ENCODE measurements at regions not wholly inside any gene's neighbourhood (a gene's known extent, or its start where the extent isn't known, plus 50 kb on each side); places are given as distances from the start of the nearest gene placed in this dataset.

DNA sequence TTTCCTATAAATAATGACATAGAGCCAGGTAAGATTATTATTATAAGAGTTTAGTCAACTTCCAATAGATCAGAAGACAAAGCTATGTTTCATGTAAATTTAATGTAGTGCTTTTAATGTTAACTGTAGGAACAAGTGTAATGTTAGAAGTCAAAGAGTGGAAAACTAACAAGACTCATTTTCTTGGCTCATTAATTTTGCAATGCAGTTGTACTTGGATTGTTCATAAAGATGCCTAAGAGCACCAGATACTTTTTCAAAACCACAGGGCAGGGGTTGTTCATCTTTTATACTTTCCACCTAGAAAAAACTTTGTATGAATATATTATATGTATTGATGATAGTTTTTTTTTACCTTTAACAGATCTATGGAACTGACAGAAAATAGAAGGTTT lies 1705.3 kb upstream of the CDH9 start:
- H3K4me3 ChIP-seq (ENCODE audit: low read depth, low read length), result no peak overlapping the region
- no peaks in the 10 kb centered on the region for H3K27me3 ChIP-seq (ENCODE audit: control insufficient read depth, insufficient read depth, low read length)
- H3K9me3 ChIP-seq (ENCODE audit: control insufficient read depth, insufficient read depth, low read length), result no peaks in the 10 kb centered on the region
- H3K9ac ChIP-seq (ENCODE audit: low read depth, low read length), result no peak overlapping the region
- H3K36me3 ChIP-seq (ENCODE audit: control insufficient read depth, insufficient read depth, low read length), result no peaks in the 10 kb centered on the region
- no peaks in the 10 kb centered on the region for H3K4me1 ChIP-seq (ENCODE audit: control insufficient read depth, insufficient read depth, low read length)

DNA sequence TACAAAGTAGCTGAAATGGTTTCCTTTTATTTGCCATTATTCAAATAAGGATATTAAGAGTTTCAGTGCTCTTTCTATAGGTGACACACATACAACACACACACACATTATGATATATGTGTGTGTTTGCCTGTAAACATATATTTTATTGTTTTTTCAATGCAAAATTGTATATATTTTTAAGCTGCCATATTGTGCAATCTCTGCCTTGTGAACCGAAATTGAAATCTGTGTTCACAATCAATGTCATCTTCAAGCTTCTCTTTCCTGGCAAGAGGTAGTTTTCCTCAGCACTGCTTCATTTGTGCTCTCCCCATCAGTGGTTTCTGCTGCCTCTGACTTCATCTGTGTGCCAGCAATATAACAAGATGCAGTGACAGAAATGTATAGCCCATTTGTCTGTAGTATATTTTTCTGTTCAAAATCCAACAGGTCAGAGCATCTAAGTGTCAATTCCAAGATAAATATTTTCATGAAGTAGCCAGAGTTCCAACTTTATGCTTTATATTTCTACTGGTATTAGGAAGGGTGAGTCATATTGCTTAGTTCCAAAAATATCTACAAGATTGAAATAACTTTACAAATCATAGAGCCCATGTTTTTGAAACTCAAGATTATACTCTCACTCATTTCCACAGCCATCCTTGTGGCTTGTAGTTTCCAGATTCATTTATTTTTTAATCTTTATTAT lies 1704.8 kb upstream of the CDH9 start:
- Histone ChIP-seq H3K27me3 (ENCODE audit: control insufficient read depth, insufficient read depth, low read length) (no peaks in the 10 kb centered on the region), H3K9ac (ENCODE audit: low read depth, low read length) (no peak overlapping the region), H3K4me1 (ENCODE audit: control insufficient read depth, insufficient read depth, low read length) (no peaks in the 10 kb centered on the region), H3K36me3 (ENCODE audit: control insufficient read depth, insufficient read depth, low read length) (no peaks in the 10 kb centered on the region), H3K4me3 (ENCODE audit: low read depth, low read length) (no peak overlapping the region), H3K9me3 (ENCODE audit: control insufficient read depth, insufficient read depth, low read length) (no peaks in the 10 kb centered on the region)

GRCh38 chr5:28737682-28738081 lies 1699.3 kb upstream of the CDH9 start:
- H3K9ac ChIP-seq (ENCODE audit: low read depth, low read length), result no peak overlapping the region
- no peak overlapping the region for H3K4me3 ChIP-seq (ENCODE audit: low read depth, low read length)
- H3K36me3 ChIP-seq (ENCODE audit: control insufficient read depth, insufficient read depth, low read length), result no peaks in the 10 kb centered on the region
- peaks cover 11% of the 10 kb centered on the region for H3K4me1 ChIP-seq (ENCODE audit: control insufficient read depth, insufficient read depth, low read length)
- H3K27me3 ChIP-seq (ENCODE audit: control insufficient read depth, insufficient read depth, low read length), result no peaks in the 10 kb centered on the region
- no peaks in the 10 kb centered on the region for H3K9me3 ChIP-seq (ENCODE audit: control insufficient read depth, insufficient read depth, low read length)

- Histone ChIP-seq H3K36me3 (ENCODE audit: control insufficient read depth, insufficient read depth, low read length) (no peaks in the 10 kb centered on the region), H3K4me3 (ENCODE audit: low read depth, low read length) (no peak overlapping the region), H3K27me3 (ENCODE audit: control insufficient read depth, insufficient read depth, low read length) (no peaks in the 10 kb centered on the region), H3K9me3 (ENCODE audit: control insufficient read depth, insufficient read depth, low read length) (no peaks in the 10 kb centered on the region), H3K4me1 (ENCODE audit: control insufficient read depth, insufficient read depth, low read length) (peaks cover 11% of the 10 kb centered on the region), H3K9ac (ENCODE audit: low read depth, low read length) (no peak overlapping the region)
These were observed 1698.8 kb upstream of the CDH9 start for GRCh38 chr5:28737222-28737621.

GRCh38 chr5:28734396-28734795 lies 1696.0 kb upstream of the CDH9 start:
- H3K4me3 ChIP-seq (ENCODE audit: low read depth, low read length), result no peak overlapping the region
- H3K36me3 ChIP-seq (ENCODE audit: control insufficient read depth, insufficient read depth, low read length), result no peaks in the 10 kb centered on the region
- no peaks in the 10 kb centered on the region for H3K9me3 ChIP-seq (ENCODE audit: control insufficient read depth, insufficient read depth, low read length)
- peaks cover 11% of the 10 kb centered on the region for H3K4me1 ChIP-seq (ENCODE audit: control insufficient read depth, insufficient read depth, low read length)
- no peaks in the 10 kb centered on the region for H3K27me3 ChIP-seq (ENCODE audit: control insufficient read depth, insufficient read depth, low read length)
- H3K9ac ChIP-seq (ENCODE audit: low read depth, low read length), result no peak overlapping the region

DNA sequence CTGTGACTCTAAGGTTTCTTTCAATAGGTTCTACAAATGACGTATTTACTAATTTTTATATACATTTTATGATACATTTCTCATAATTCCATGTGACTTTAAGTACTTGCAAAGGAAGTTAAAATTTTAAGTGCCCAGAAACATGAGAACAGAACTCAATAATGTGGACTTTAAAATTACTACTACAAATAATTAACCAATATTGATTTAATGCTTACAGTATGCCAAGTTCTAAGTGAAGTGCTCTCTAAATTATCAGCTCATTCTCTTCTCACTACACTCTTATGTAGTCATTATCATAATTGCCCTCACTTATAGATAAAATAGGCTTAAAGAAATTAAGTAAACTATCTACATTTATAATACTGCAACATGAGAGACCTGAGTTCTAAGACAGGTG lies 1690.7 kb upstream of the CDH9 start:
- H3K9me3 ChIP-seq (ENCODE audit: control insufficient read depth, insufficient read depth, low read length), result no peaks in the 10 kb centered on the region
- no peaks in the 10 kb centered on the region for H3K27me3 ChIP-seq (ENCODE audit: control insufficient read depth, insufficient read depth, low read length)
- H3K4me3 ChIP-seq (ENCODE audit: low read depth, low read length), result no peak overlapping the region
- no peaks in the 10 kb centered on the region for H3K36me3 ChIP-seq (ENCODE audit: control insufficient read depth, insufficient read depth, low read length)
- peaks cover 4% of the 10 kb centered on the region for H3K4me1 ChIP-seq (ENCODE audit: control insufficient read depth, insufficient read depth, low read length)
- no peak overlapping the region for H3K9ac ChIP-seq (ENCODE audit: low read depth, low read length)

GRCh38 chr5:28726815-28727214 lies 1688.4 kb upstream of the CDH9 start:
- no peak overlapping the region for H3K4me3 ChIP-seq (ENCODE audit: low read depth, low read length)
- H3K9me3 ChIP-seq (ENCODE audit: control insufficient read depth, insufficient read depth, low read length), result no peaks in the 10 kb centered on the region
- H3K36me3 ChIP-seq (ENCODE audit: control insufficient read depth, insufficient read depth, low read length), result no peaks in the 10 kb centered on the region
- H3K9ac ChIP-seq (ENCODE audit: low read depth, low read length), result no peak overlapping the region
- no peaks in the 10 kb centered on the region for H3K4me1 ChIP-seq (ENCODE audit: control insufficient read depth, insufficient read depth, low read length)
- H3K27me3 ChIP-seq (ENCODE audit: control insufficient read depth, insufficient read depth, low read length), result no peaks in the 10 kb centered on the region

GRCh38 chr5:28725001-28725400 lies 1686.6 kb upstream of the CDH9 start:
- H3K36me3 ChIP-seq (ENCODE audit: control insufficient read depth, insufficient read depth, low read length), result no peaks in the 10 kb centered on the region
- no peaks in the 10 kb centered on the region for H3K9me3 ChIP-seq (ENCODE audit: control insufficient read depth, insufficient read depth, low read length)
- H3K27me3 ChIP-seq (ENCODE audit: control insufficient read depth, insufficient read depth, low read length), result no peaks in the 10 kb centered on the region
- H3K9ac ChIP-seq (ENCODE audit: low read depth, low read length), result no peak overlapping the region
- H3K4me3 ChIP-seq (ENCODE audit: low read depth, low read length), result no peak overlapping the region
- no peaks in the 10 kb centered on the region for H3K4me1 ChIP-seq (ENCODE audit: control insufficient read depth, insufficient read depth, low read length)

DNA sequence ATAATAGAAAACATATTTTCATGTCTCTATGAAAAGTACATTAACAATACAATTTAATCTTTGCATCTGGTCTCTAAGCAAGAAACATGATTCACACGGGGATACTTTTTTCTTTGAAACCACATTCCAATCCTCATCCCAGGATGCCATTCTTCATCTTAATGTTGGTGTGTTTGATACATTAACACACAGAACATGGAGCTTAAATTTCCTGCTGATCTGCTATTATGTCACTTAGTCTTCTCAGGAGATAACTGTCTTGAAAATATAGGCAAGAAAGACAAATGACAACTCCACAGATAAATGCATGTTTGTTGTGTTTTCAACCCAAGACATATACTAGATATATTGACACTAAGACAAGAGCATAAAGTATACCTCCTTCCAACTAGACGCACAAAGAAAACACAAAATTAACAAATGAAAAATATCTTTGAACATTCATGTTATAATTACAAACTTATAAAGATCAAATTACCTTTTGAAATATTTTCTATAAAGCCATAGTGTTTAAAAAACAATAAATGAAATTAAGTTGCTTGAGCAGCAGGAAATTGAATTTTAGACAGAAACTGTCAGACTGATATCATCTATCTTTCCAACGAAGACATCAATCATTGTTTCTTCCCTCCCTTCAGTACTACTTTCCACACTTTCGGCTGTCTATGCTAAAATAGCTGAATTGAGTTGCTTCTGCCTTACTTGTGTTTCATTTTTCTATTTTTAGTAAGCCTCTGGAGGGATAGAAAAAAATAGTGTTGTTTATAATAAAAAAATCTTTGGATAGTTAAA lies 1676.7 kb upstream of the CDH9 start:
- Histone ChIP-seq H3K9me3 (ENCODE audit: control insufficient read depth, insufficient read depth, low read length) (no peaks in the 10 kb centered on the region), H3K4me3 (ENCODE audit: low read depth, low read length) (no peak overlapping the region), H3K4me1 (ENCODE audit: control insufficient read depth, insufficient read depth, low read length) (no peaks in the 10 kb centered on the region), H3K9ac (ENCODE audit: low read depth, low read length) (no peak overlapping the region), H3K36me3 (ENCODE audit: control insufficient read depth, insufficient read depth, low read length) (no peaks in the 10 kb centered on the region), H3K27me3 (ENCODE audit: control insufficient read depth, insufficient read depth, low read length) (no peaks in the 10 kb centered on the region)

- no peaks in the 10 kb centered on the region for H3K27me3 ChIP-seq (ENCODE audit: control insufficient read depth, insufficient read depth, low read length)
- H3K9ac ChIP-seq (ENCODE audit: low read depth, low read length), result no peak overlapping the region
- no peaks in the 10 kb centered on the region for H3K36me3 ChIP-seq (ENCODE audit: control insufficient read depth, insufficient read depth, low read length)
- H3K9me3 ChIP-seq (ENCODE audit: control insufficient read depth, insufficient read depth, low read length), result no peaks in the 10 kb centered on the region
- H3K4me1 ChIP-seq (ENCODE audit: control insufficient read depth, insufficient read depth, low read length), result no peaks in the 10 kb centered on the region
- H3K4me3 ChIP-seq (ENCODE audit: low read depth, low read length), result no peak overlapping the region
These were observed 1672.0 kb upstream of the CDH9 start for GRCh38 chr5:28710360-28710759.

GRCh38 chr5:28708472-28708871 lies 1670.1 kb upstream of the CDH9 start:
- no peak overlapping the region for H3K4me3 ChIP-seq (ENCODE audit: low read depth, low read length)
- H3K9me3 ChIP-seq (ENCODE audit: control insufficient read depth, insufficient read depth, low read length), result no peaks in the 10 kb centered on the region
- H3K9ac ChIP-seq (ENCODE audit: low read depth, low read length), result no peak overlapping the region
- no peaks in the 10 kb centered on the region for H3K4me1 ChIP-seq (ENCODE audit: control insufficient read depth, insufficient read depth, low read length)
- no peaks in the 10 kb centered on the region for H3K36me3 ChIP-seq (ENCODE audit: control insufficient read depth, insufficient read depth, low read length)
- H3K27me3 ChIP-seq (ENCODE audit: control insufficient read depth, insufficient read depth, low read length), result no peaks in the 10 kb centered on the region

DNA sequence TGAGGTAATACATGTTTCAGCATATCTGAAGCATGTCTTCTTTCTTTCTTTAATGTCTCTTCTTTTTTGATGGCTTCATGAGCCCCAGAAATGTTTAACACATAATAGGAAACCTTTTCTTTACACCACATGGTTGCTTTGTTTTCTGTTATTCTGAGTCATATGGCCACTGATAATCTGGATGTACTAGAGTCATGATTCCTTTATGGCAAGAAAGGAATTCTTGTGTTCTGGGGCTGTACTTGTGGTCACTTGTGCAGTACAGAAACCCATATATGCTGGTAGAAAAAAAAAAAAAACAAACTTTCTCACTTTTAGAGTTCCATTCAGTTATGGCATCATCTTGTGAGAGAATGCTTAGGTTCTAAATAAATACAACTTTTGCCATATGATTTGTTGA lies 1669.3 kb upstream of the CDH9 start:
- no peaks in the 10 kb centered on the region for H3K27me3 ChIP-seq (ENCODE audit: control insufficient read depth, insufficient read depth, low read length)
- H3K4me1 ChIP-seq (ENCODE audit: control insufficient read depth, insufficient read depth, low read length), result no peaks in the 10 kb centered on the region
- no peaks in the 10 kb centered on the region for H3K9me3 ChIP-seq (ENCODE audit: control insufficient read depth, insufficient read depth, low read length)
- no peaks in the 10 kb centered on the region for H3K36me3 ChIP-seq (ENCODE audit: control insufficient read depth, insufficient read depth, low read length)
- no peak overlapping the region for H3K4me3 ChIP-seq (ENCODE audit: low read depth, low read length)
- no peak overlapping the region for H3K9ac ChIP-seq (ENCODE audit: low read depth, low read length)
